ENCODE measurements at regions not wholly inside any gene's neighbourhood (a gene's known extent, or its start where the extent isn't known, plus 50 kb on each side); places are given as distances from the start of the nearest gene placed in this dataset.
A peak's percentile ranks its signal among the peaks of the same experiment; 100 is the strongest.
"Not testable (repeated sequence)": the region's sequence is repeated elsewhere in the genome, so short reads cannot be mapped to it uniquely, and the experiment has no call there.

- H3K27me3 Mint-ChIP-seq; H3K36me3 Mint-ChIP-seq; H3K4me1 Mint-ChIP-seq; H3K9me3 Mint-ChIP-seq; H3K4me3 Mint-ChIP-seq; ATAC-seq (replicated peaks); DNase-seq; H3K27ac Mint-ChIP-seq: not testable (repeated sequence)
Observed at GRCh38 chr9:66601472-66601871, 299.1 kb upstream of the ZNF658 start.

- not testable (repeated sequence) for H3K9me3 Mint-ChIP-seq; DNase-seq; H3K36me3 Mint-ChIP-seq; ATAC-seq (replicated peaks); H3K27ac Mint-ChIP-seq; H3K4me3 Mint-ChIP-seq; H3K27me3 Mint-ChIP-seq; H3K4me1 Mint-ChIP-seq
Observed at GRCh38 chr9:66631521-66632046, 268.9 kb upstream of the ZNF658 start.

- H3K4me3 Mint-ChIP-seq; H3K27me3 Mint-ChIP-seq; H3K4me1 Mint-ChIP-seq; H3K27ac Mint-ChIP-seq; H3K36me3 Mint-ChIP-seq; DNase-seq; ATAC-seq (replicated peaks); H3K9me3 Mint-ChIP-seq: not testable (repeated sequence)
Observed at GRCh38 chr9:66647675-66648074, 252.8 kb upstream of the ZNF658 start.

DNA sequence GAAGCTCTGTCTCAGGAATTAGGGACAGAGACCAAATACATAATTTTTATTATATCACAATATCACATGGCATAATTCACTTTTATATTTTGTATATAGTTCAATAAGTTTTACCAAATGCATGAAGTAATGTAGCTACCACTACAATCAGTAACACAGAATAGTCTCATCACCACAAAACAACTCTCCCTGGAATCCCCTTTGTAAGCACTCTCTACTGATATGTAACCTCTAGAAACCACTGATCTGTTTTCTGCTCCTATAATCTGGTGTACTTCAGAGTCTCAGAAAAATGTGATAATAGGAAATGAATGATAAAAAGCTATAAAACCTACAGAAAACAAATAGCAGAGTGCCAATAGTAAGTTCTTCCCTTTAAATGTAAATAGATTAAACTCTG lies 210.3 kb upstream of the ZNF658 start:
- ATAC-seq (replicated peaks); H3K36me3 Mint-ChIP-seq; DNase-seq; H3K4me1 Mint-ChIP-seq; H3K27ac Mint-ChIP-seq; H3K27me3 Mint-ChIP-seq; H3K4me3 Mint-ChIP-seq; H3K9me3 Mint-ChIP-seq: not testable (repeated sequence)

DNA sequence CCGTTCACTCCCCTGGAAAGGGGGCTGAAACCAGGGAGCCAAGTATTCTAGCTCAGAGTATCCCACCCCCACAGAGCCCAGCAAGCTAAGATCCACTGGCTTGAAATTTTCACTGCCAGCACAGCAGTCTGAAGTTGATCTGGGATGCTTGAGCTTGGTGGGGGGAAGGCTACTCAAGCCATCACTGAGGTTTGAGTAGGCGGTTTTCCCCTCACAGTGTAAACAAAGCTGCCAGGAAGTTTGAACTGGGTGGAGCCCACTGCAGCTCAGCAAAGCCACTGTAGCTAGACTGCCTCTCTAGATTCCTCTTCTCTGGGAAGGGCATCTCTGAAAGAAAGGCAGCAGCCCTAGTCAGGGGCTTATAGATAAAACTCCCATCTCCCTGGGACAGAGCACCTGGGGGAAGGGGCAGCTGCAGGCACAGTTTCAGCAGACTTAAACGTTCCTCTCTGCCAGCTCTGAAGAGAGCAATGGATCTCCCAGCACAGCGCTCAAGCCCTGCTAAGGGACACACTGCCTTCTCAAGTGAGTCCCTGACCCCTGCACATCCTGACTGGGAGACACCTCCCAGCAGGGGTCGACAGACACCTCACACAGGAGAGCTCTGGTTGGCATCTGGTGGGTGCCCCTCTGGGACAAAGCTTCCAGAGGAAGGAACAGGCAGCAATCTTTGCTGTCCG lies 204.8 kb upstream of the ZNF658 start:
- H3K9me3 Mint-ChIP-seq, DNase-seq, H3K4me1 Mint-ChIP-seq, H3K27ac Mint-ChIP-seq, H3K36me3 Mint-ChIP-seq, H3K27me3 Mint-ChIP-seq, H3K4me3 Mint-ChIP-seq: not testable (repeated sequence)
- ATAC-seq (replicated peaks): peak; percentile 38 to 66

DNA sequence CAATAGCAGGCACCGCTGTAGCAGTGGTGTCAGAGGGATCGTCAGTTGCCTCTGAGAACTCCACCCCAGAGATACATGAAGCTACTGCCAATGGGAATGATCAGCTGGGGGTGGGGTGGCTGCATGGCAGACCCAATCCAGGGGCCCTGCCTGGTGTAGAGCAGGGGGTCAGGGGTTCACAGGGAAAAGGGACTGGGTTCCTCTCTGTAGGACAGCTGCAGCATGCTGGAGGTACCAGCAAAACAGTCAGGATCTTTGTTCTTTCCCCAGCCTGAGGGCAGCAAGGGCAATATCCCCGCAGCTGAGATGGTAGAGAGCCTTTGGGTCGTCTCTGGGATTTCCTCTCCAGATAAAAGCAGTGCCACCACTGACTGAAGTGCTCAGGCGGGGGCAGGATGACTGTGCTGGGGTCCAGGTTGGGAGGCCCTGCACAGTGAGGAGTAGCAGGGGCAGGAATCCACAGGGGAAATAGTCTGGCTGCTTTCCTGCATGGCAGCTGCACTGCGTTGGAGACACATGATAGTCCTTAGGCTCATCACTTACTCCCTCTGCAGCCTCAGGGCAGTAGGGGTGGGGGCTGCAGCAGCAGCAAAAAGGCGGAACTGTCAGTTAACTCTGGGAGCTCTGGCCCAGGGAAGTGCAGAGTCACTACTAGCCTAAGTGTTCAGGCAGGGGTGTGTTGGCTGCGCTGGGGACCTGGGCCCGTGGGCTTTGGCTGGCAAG lies 203.0 kb upstream of the ZNF658 start:
- not testable (repeated sequence) for ATAC-seq (replicated peaks); H3K27me3 Mint-ChIP-seq; DNase-seq; H3K36me3 Mint-ChIP-seq; H3K27ac Mint-ChIP-seq; H3K4me3 Mint-ChIP-seq; H3K4me1 Mint-ChIP-seq; H3K9me3 Mint-ChIP-seq

- DNase-seq; H3K27ac Mint-ChIP-seq; H3K4me1 Mint-ChIP-seq; H3K36me3 Mint-ChIP-seq; H3K9me3 Mint-ChIP-seq; H3K27me3 Mint-ChIP-seq; H3K4me3 Mint-ChIP-seq; ATAC-seq (replicated peaks): not testable (repeated sequence)
Observed at GRCh38 chr9:66698066-66698455, 202.5 kb upstream of the ZNF658 start.

- peak in 1 of 2 donors; percentile 33 for ATAC-seq (replicated peaks)
- not testable (repeated sequence) for H3K4me1 Mint-ChIP-seq, H3K9me3 Mint-ChIP-seq, H3K27me3 Mint-ChIP-seq, DNase-seq, H3K4me3 Mint-ChIP-seq, H3K36me3 Mint-ChIP-seq, H3K27ac Mint-ChIP-seq
Observed at GRCh38 chr9:66701411-66702377, 198.8 kb upstream of the ZNF658 start.

DNA sequence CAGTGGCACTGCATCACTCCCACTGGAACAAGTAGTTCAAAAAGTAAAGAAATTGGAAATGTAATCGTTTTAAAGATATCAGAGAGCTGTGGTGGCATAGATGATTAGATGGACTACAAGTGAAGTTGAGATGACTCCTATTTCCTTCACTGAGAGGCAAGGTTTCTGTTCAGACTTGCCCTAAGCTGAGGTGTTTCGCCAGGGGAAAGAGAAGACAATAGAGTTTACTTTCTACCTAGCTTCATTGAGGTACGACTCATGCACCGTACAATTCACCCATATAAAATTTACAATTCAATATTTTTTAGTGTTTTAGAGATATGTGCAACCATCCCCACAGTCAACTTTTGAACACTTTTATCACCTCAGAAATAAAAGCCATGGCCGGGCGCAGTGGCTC lies 189.0 kb upstream of the ZNF658 start:
- H3K36me3 Mint-ChIP-seq; DNase-seq; H3K4me1 Mint-ChIP-seq; H3K27ac Mint-ChIP-seq; H3K4me3 Mint-ChIP-seq; H3K9me3 Mint-ChIP-seq; H3K27me3 Mint-ChIP-seq; ATAC-seq (replicated peaks): not testable (repeated sequence)

GRCh38 chr9:66712870-66713269 lies 187.7 kb upstream of the ZNF658 start:
- H3K36me3 Mint-ChIP-seq; H3K27me3 Mint-ChIP-seq; H3K9me3 Mint-ChIP-seq; H3K4me1 Mint-ChIP-seq; H3K27ac Mint-ChIP-seq; DNase-seq; H3K4me3 Mint-ChIP-seq; ATAC-seq (replicated peaks): not testable (repeated sequence)

GRCh38 chr9:66713552-66713951 lies 187.0 kb upstream of the ZNF658 start:
- H3K27ac Mint-ChIP-seq; ATAC-seq (replicated peaks); H3K36me3 Mint-ChIP-seq; H3K27me3 Mint-ChIP-seq; H3K4me1 Mint-ChIP-seq; H3K4me3 Mint-ChIP-seq; H3K9me3 Mint-ChIP-seq; DNase-seq: not testable (repeated sequence)

GRCh38 chr9:66720845-66721244 lies 179.7 kb upstream of the ZNF658 start:
- H3K27me3 Mint-ChIP-seq; H3K27ac Mint-ChIP-seq; ATAC-seq (replicated peaks); H3K4me3 Mint-ChIP-seq; H3K9me3 Mint-ChIP-seq; H3K36me3 Mint-ChIP-seq; H3K4me1 Mint-ChIP-seq; DNase-seq: not testable (repeated sequence)

DNA sequence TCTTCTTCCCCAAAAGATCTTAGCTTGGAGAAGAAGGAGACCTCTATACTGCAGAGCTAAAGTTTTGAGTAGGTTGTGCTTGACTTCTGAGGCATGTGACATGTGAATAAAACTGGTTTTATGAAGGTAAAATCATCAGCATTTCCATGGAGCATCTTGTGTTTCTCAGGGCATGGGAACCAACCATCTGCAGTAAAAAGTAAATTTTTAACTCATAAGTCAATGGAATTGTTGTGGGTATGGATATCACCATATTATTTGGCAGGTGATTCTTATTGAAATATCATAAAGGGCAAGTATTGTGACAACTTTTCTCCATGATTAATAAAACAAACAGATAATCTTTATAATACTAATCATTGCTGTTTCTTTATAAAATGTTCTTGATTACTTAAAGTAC lies 173.0 kb upstream of the ZNF658 start:
- ATAC-seq (replicated peaks); H3K36me3 Mint-ChIP-seq; DNase-seq; H3K27ac Mint-ChIP-seq; H3K27me3 Mint-ChIP-seq; H3K9me3 Mint-ChIP-seq; H3K4me1 Mint-ChIP-seq; H3K4me3 Mint-ChIP-seq: not testable (repeated sequence)

- not testable (repeated sequence) for H3K9me3 Mint-ChIP-seq; H3K27me3 Mint-ChIP-seq; H3K36me3 Mint-ChIP-seq; H3K27ac Mint-ChIP-seq; H3K4me1 Mint-ChIP-seq; DNase-seq; H3K4me3 Mint-ChIP-seq; ATAC-seq (replicated peaks)
Observed at GRCh38 chr9:66736686-66737085, 163.8 kb upstream of the ZNF658 start.

Data from stimulated activated naive B cell treated with anti-CD40 and anti-IgM and Interleukin-4, amounts not matched to agents 10 μg/mL and 1 μg/mL and 100 μg/mL, for 72 hours (primary cell).